ENCODE measurements at regions not wholly inside any gene's neighbourhood (a gene's known extent, or its start where the extent isn't known, plus 50 kb on each side); places are given as distances from the start of the nearest gene placed in this dataset.

- TF ChIP-seq ZNF274 (IDR thresholded peaks at IDR 0.05; ENCODE audit: insufficient read depth, insufficient read length) (no peak), TAF1 (IDR thresholded peaks at IDR 0.05; ENCODE audit: borderline replicate concordance, low read depth, low read length) (no peak), FOXM1 (IDR thresholded peaks at IDR 0.05; ENCODE audit: low read depth, low read length) (no peak), SMAD5 (IDR thresholded peaks at IDR 0.05; ENCODE audit: low read depth) (no peak), DPF2 (IDR thresholded peaks at IDR 0.05) (no peak)
These were observed 509.3 kb upstream of the CFAP20DC start (continued) for GRCh38 chr3:59558906-59559720.

- intact Hi-C loops (cut with micrococcal nuclease; ENCODE audit: unreplicated experiment), result no loop called here
- CTCF ChIA-PET, result interaction anchor here (1.0 to 3.1 kb wide), 3 partner anchors 12 to 19 kb away, joined by 3 to 13 read pairs (median 4); no protein-coding TSS in a partner anchor
- POLR2A ChIA-PET, result interaction anchor here (0.9 kb wide), 1 partner anchor 14 kb away, joined by 3 read pairs; no protein-coding TSS in a partner anchor
These were observed 505.9 kb upstream of the CFAP20DC start for GRCh38 chr3:59555593-59556315.

More at GRCh38 chr3:59555593-59556315, 505.9 kb upstream of the CFAP20DC start:
- Histone ChIP-seq H3K79me2 (ENCODE audit: control insufficient read depth, insufficient read depth, low read length) (no peaks in the 10 kb centered on the region), H3K9ac (ENCODE audit: control insufficient read depth, insufficient read depth, low read length) (no peak overlapping the region), H3K36me3 (ENCODE audit: control insufficient read depth in 2 of 2, insufficient read depth in 2 of 2, low read length in 1 of 2) (no peaks in the 10 kb centered on the region), H3K4me2 (ENCODE audit: control insufficient read depth, insufficient read depth) (no peak overlapping the region), H3K4me3 (no peak overlapping the region), H2AFZ (ENCODE audit: control insufficient read depth, low read depth, low read length) (no peak overlapping the region), H3K9me3 (replicated peaks; ENCODE audit: control insufficient read depth, insufficient read depth, low read length) (no peaks in the 10 kb centered on the region; the same call in 2 of the 3 replicates), H3K27ac (ENCODE audit: control insufficient read depth, insufficient read depth) (no peak overlapping the region), H3K27me3 (replicated peaks in 1 of 2; ENCODE audit: control insufficient read depth in 2 of 2, insufficient read depth in 2 of 2, low read length in 1 of 2) (no peaks in the 10 kb centered on the region; a peak in 1 of 4 replicates), H4K20me1 (ENCODE audit: control insufficient read depth, insufficient read depth) (no peaks in the 10 kb centered on the region), H3K4me1 (ENCODE audit: control insufficient read depth, insufficient read depth, low read length) (no peaks in the 10 kb centered on the region)
- in situ Hi-C loops (cut with MboI), result no loop called here
- SMC1A ChIA-PET (ENCODE audit: uncharacterized antibody, unreplicated experiment), result interaction anchor here (1.2 to 6.0 kb wide), 5 partner anchors 9 to 343 kb away, joined by 3 to 54 read pairs (median 4); no protein-coding TSS in a partner anchor
- RAD21 ChIA-PET (ENCODE audit: unreplicated experiment), result interaction anchor here (0.8 to 1.4 kb wide), 4 partner anchors 10 to 18 kb away, joined by 3 to 4 read pairs (median 4); no protein-coding TSS in a partner anchor
- no peak for TF ChIP-seq NFYA (IDR thresholded peaks at IDR 0.05; ENCODE audit: borderline replicate concordance, low read depth, low read length)
- TF ChIP-seq POLR2AphosphoS5 (IDR thresholded peaks at IDR 0.05; ENCODE audit: low read length), result no peak
- no peak for TF ChIP-seq NFIC (IDR thresholded peaks at IDR 0.05; ENCODE audit: low read depth, low read length)
- TF ChIP-seq ZBTB40 (IDR thresholded peaks at IDR 0.05; ENCODE audit: borderline replicate concordance), result no peak
- TF ChIP-seq SUZ12 (IDR thresholded peaks at IDR 0.05; ENCODE audit: unreplicated experiment), result no peak
- no peak for TF ChIP-seq CBFB (IDR thresholded peaks at IDR 0.05; ENCODE audit: low read depth)
- BruUV-seq (replicated peaks), result no TSS peak
- DNase-seq (ENCODE audit: low read depth, low spot score) (no peak), FAIRE-seq (no peak), ATAC-seq (no peak)
- WGBS (ENCODE audit: insufficient coverage, insufficient replicate concordance, low lambda C conversion rate, missing lambda C conversion rate), result 65% methylated on average over 6 of the region's 6 CpGs
